ENCODE measurements at regions not wholly inside any gene's neighbourhood (a gene's known extent, or its start where the extent isn't known, plus 50 kb on each side); places are given as distances from the start of the nearest gene placed in this dataset.

GRCh38 chr21:30953605-30954004, 72.2 kb upstream of the KRTAP11-1 start:
- RAD21 ChIA-PET (ENCODE audit: low non-redundant PET in 1 of 2, low total read pairs in 2 of 2, uncharacterized antibody in 2 of 2, unreplicated experiment in 2 of 2) = no interaction called here
- Histone ChIP-seq H3K4me3 (replicated peaks in 1 of 2; ENCODE audit: low read depth in 1 of 2, low read length in 2 of 2) (no peak overlapping the region), H3K27ac (ENCODE audit: low read depth, low read length) (no peak overlapping the region), H2AFZ (ENCODE audit: low read depth, low read length, poor library complexity, severe bottlenecking) (no peak overlapping the region), H3K4me2 (ENCODE audit: low read length) (no peak overlapping the region), H3K9ac (ENCODE audit: low read length) (no peak overlapping the region), H3K4me1 (ENCODE audit: control insufficient read depth in 1 of 2, insufficient read depth in 2 of 2, low read length in 2 of 2) (no peaks in the 10 kb centered on the region), H3K9me2 (ENCODE audit: insufficient read depth) (no peaks in the 10 kb centered on the region), H3K36me3 (ENCODE audit: control insufficient read depth in 1 of 2, insufficient read depth in 2 of 2, low read length in 2 of 2) (no peaks in the 10 kb centered on the region), H3K27me3 (ENCODE audit: insufficient read depth, low read length) (no peaks in the 10 kb centered on the region), H4K20me1 (ENCODE audit: insufficient read depth) (no peaks in the 10 kb centered on the region), H3K9me3 (ENCODE audit: control insufficient read depth in 1 of 2, insufficient read depth in 1 of 2, low read depth in 1 of 2, low read length in 2 of 2) (no peaks in the 10 kb centered on the region), H3K79me2 (ENCODE audit: insufficient read depth, low read length) (no peaks in the 10 kb centered on the region)
- POLR2A ChIA-PET = no interaction called here
- DNase-seq (ENCODE audit: low read depth, low spot score) (no peak), ATAC-seq (no peak)
- no peak for TF ChIP-seq ZBTB33 (IDR thresholded peaks at IDR 0.05; ENCODE audit: extremely low read depth, insufficient replicate concordance, low read length)
- no peak for TF ChIP-seq ELF1 (IDR thresholded peaks at IDR 0.05; ENCODE audit: borderline replicate concordance, low read depth)
- TF ChIP-seq CTCF (IDR thresholded peaks at IDR 0.05 in 2 of 3, conservative IDR thresholded peaks at IDR 0.05 in 1 of 3; ENCODE audit: borderline replicate concordance in 1 of 3, insufficient read depth in 1 of 3, low read depth in 2 of 3, low read length in 2 of 3) = no peak
- TF ChIP-seq YY1 (IDR thresholded peaks at IDR 0.05; ENCODE audit: extremely low read depth, insufficient replicate concordance, low read depth, low read length) = no peak
- TF ChIP-seq FOSL1 (IDR thresholded peaks at IDR 0.05; ENCODE audit: low read depth) = no peak
- TF ChIP-seq ZFX (IDR thresholded peaks at IDR 0.05) = no peak
- intact Hi-C loops (cut with micrococcal nuclease) = no loop called here
- CTCF ChIA-PET = no interaction called here
- no TSS peak for BruUV-seq (replicated peaks)

Measured in HCT116 (cell line).